RWPE1 (cell line): ENCODE measurements at regions not wholly inside any gene's neighbourhood (a gene's known extent, or its start where the extent isn't known, plus 50 kb on each side); places are given as distances from the start of the nearest gene placed in this dataset.
"Not testable (repeated sequence)": the region's sequence is repeated elsewhere in the genome, so short reads cannot be mapped to it uniquely, and the experiment has no call there.

Experiments used
- CTCF ChIA-PET: fragments of 350-600 bp; sonication (Branson Sonifier 250); formaldehyde crosslinking; extraction: SDS; loops from one replicate; lab custom pipeline; 2021; lab: Yijun Ruan, JAX
- POLR2A ChIA-PET: fragments of 400-600 bp; formaldehyde crosslinking; extraction: SDS; loops from one replicate; lab custom pipeline; 2020; ENCODE audit warnings: antibody characterized with exemption; ENCODE audit not compliant: low non-redundant PET; lab: Yijun Ruan, JAX
- DNase-seq: peaks from one replicate; pipeline ENCODE4 v3.0.0; 2012; ENCODE audit warnings: low spot score
- H3K27ac ChIP-seq: fragments of 450-650 bp; 2 replicates; pipeline ENCODE4 v1.5.1; 2017
- TF ChIP-seq, protein P1 (sequence below): fragments of 450-650 bp; conservative IDR thresholded peaks from 2 replicates; pipeline ENCODE4 v1.5.1; 2017; ENCODE audit warnings: low read depth, mild to moderate bottlenecking

DNA sequence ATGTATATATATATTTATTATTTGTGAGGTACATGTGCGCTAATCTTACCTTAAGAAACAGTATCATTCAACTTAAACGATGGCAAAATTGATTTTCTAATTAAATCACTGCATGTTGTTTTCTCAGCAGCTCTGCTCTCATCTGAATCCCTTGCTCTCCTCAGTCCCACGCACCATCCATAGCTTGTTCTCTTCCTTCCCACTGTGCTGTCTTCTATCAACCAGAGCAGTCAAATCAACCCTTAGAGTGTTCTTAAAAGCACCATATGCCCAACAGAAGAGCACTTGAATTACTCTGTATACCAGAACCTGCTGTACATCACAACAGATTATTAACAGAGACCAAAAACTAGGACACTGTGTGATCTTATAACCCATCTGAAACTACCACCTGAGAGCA, 209.4 kb upstream of the G2E3 start:
- POLR2A ChIA-PET, result no interaction called here
- no peak for DNase-seq
- TF ChIP-seq, protein P1, sequence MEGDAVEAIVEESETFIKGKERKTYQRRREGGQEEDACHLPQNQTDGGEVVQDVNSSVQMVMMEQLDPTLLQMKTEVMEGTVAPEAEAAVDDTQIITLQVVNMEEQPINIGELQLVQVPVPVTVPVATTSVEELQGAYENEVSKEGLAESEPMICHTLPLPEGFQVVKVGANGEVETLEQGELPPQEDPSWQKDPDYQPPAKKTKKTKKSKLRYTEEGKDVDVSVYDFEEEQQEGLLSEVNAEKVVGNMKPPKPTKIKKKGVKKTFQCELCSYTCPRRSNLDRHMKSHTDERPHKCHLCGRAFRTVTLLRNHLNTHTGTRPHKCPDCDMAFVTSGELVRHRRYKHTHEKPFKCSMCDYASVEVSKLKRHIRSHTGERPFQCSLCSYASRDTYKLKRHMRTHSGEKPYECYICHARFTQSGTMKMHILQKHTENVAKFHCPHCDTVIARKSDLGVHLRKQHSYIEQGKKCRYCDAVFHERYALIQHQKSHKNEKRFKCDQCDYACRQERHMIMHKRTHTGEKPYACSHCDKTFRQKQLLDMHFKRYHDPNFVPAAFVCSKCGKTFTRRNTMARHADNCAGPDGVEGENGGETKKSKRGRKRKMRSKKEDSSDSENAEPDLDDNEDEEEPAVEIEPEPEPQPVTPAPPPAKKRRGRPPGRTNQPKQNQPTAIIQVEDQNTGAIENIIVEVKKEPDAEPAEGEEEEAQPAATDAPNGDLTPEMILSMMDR, result no peak
- CTCF ChIA-PET, result no interaction called here
- H3K27ac ChIP-seq, result no peak overlapping the region

DNA sequence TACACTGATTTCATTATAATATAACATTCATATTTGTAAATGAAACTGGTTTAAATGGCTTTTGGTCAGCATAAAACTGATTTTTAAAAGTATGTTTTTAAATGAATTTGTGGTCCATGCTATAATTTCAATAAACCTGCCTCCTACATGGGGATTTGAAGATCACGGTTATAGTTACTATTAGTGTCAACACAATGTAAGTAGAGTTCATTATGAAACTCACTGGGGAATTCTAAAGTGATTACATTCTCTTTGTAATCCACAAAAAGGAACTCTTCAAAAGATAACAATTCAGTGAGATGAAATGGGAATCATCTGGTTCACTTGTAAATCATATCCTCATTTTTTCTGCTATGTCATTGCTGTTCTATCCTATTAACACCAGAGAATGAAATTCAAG, 204.5 kb upstream of the G2E3 start:
- POLR2A ChIA-PET, result no interaction called here
- H3K27ac ChIP-seq, result no peak overlapping the region
- TF ChIP-seq, protein P1, result no peak
- CTCF ChIA-PET, result no interaction called here
- no peak for DNase-seq

- DNase-seq, result no peak
Observed at GRCh38 chr14:30355431-30355913, 203.5 kb upstream of the G2E3 start.

DNA sequence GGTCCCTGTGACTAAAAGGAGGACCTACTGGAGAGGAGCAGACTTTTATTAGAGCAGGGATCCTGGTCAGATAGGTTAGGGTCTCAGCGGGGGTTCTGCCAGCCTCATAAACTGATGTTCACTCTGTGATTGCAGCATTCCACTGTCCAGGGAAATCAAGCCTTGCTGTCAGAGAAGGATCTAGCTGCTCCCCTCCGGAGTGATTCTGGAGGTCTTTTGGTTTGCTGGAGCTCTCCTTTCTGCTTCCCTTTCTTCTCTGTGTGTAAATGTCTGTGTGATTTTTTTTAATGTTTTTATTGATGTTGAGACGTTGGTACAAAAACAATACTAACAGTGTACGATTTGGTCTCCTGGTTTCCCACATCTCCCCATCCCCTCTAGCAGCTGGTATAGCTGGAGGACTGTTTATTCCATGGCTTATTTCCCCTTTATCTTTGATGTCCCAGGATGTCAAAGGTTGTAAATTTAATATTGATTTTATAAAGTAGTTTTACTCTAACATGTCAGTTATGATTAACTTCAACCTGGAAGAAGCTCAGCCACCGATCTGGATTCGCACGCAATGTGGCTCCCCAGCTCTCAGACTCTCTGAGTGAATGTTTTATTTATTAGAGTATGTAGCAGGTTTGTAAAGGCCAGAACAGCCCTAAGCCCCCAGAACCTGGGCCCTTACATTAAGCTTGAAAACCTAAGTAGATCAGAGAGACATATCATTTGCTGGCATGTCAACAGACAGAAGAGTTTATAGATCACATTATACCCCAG, 202.3 kb upstream of the G2E3 start:
- ChIA-PET CTCF (interaction anchor here (0.6 to 1.4 kb wide), 2 partner anchors 18 to 86 kb away, joined by 4 to 6 read pairs; no protein-coding TSS in a partner anchor), POLR2A (no interaction called here)
- H3K27ac ChIP-seq, result no peak overlapping the region
- no peak for DNase-seq
- TF ChIP-seq, protein P1, result no peak

More at GRCh38 chr14:30355431-30355913, 203.5 kb upstream of the G2E3 start:
- CTCF ChIA-PET, result no interaction called here
- POLR2A ChIA-PET, result no interaction called here
- TF ChIP-seq, protein P1, result no peak
- no peak overlapping the region for H3K27ac ChIP-seq

- POLR2A ChIA-PET, result no interaction called here
- TF ChIP-seq, protein P1, result no peak
- DNase-seq, result no peak
- no peak overlapping the region for H3K27ac ChIP-seq
- CTCF ChIA-PET, result interaction anchor here (0.6 to 1.4 kb wide), 2 partner anchors 62 to 87 kb away, joined by 3 to 4 read pairs; no protein-coding TSS in a partner anchor
Observed at GRCh38 chr14:30357791-30358190, 201.2 kb upstream of the G2E3 start.

DNA sequence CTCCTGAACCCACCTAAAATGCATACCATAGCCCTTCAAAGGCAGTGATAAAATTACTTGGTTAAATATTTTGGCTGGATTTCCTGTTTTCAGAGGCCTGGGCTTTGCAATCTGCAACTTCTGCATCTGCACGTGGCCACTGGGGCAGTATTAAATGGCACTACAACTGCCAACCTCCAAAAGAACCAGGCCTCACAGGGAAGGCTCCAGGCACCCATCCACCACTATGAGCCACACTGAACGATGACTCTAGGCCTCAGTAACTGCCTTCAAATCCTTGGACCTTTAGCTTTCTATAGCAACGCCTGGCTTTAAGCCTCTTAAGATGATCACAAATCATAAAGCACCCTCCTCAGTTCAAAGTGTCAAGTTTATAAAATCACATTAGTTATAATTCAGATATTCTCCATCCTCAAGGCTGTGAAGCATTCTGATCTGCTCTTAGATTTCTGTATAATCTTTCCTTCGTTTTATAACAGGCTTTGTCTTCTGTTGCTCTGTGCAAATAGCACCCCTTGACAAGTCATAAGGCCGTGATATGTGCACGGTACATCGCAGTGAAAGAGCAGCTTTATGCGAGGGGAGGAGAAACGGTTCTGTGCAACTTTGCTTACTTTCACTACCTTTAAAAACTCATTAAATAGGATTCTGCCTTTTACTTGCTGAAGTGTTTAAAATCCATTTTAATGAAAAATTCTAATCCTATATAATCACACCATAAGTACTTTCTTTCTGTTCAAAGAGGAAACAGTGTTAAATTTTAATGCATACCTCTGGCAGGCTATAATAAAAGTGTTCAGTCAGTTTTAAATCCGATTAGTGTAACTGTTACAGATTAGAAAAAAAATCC, 196.4 kb upstream of the G2E3 start:
- H3K27ac ChIP-seq, result no peak overlapping the region
- TF ChIP-seq, protein P1, result no peak
- ChIA-PET CTCF (no interaction called here), POLR2A (no interaction called here)
- DNase-seq, result no peak

- CTCF ChIA-PET, POLR2A ChIA-PET, DNase-seq, H3K27ac ChIP-seq: not testable (repeated sequence)
Observed at GRCh38 chr14:30363219-30363880, 195.6 kb upstream of the G2E3 start.
